GM08714 (cell line): ENCODE measurements at regions not wholly inside any gene's neighbourhood (a gene's known extent, or its start where the extent isn't known, plus 50 kb on each side); places are given as distances from the start of the nearest gene placed in this dataset.

Experiments used
- H3K4me3 ChIP-seq: fragments of 200-500 bp; sonication (Bioruptor generic); 2 replicates; pipeline ENCODE4 v1.5.1; 2014; ENCODE audit warnings: mild to moderate bottlenecking, low read length, inconsistent platforms
- ZNF274 ChIP-seq: IDR thresholded peaks from 2 replicates; pipeline ENCODE4 v1.6.1; 2012; ENCODE audit warnings: mild to moderate bottlenecking, low read depth, low read length

DNA sequence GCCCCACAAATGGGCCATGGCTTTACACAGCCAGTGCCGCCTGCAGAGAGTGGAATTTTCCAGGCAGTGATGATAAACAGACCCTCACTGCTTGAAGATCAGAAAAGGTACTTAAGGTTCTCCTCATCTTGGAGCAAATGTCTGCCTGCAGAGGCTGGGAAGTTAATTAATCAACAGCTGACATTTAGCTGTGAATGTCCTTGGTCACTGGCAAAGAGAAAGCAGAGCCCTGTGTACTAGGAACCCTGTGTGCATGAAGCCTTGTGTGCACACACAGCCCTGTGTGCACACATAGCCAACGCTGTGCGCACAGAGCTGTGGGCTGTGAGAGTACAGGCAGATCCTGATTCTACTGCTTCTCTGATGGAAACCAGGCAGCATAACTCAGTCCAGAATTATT lies 291.6 kb upstream of the MKI67 start:
- H3K4me3 ChIP-seq: no peak overlapping the region
- TF ChIP-seq ZNF274: no peak

DNA sequence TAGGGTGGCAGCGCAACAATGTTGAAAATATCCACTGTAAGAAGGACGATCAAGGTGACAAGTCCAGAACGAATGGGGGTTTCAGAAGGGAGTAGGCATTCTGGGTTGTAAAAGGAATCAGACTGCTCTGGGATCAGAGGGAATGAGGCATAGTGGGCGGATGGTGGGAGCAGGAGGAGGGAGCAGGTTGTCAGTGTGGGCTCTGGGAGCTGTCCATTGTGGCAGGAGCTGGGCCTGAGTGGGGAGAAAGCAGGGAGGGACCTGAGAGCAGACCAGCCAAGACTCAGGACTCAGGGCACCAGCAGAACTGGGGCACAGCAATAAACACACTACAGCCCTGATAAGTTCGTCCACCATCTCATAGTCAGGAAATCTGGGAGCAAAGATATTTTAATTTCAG lies 292.6 kb upstream of the MKI67 start:
- no peak for TF ChIP-seq ZNF274
- H3K4me3 ChIP-seq: no peak overlapping the region

DNA sequence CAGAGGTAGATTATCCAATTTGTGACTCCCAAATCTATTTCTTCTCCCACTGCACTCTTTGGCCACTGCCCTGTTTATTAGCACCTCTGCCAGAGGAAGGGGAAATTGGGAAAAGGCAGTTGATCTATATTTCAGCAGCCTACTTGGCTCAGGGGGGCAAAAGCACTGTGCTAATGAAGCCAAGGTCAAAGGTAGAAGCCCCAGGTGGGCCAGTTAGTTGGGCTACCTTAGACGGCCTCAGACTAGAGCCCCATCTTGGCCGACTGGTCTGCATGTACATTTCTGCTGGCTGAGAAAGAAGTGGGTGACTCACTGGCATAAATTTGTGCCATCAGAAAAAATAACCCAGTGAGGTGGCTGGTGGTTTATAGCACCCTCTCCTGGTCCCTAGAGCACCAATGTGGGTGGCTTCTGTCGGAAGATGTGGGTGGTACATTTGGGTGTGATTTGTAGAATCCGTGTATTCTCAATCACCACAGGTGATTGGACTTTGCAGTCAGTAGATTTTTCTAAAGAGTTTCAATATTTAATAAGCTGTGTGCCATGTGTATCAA lies 293.3 kb upstream of the MKI67 start:
- no peak overlapping the region for H3K4me3 ChIP-seq
- TF ChIP-seq ZNF274: no peak

DNA sequence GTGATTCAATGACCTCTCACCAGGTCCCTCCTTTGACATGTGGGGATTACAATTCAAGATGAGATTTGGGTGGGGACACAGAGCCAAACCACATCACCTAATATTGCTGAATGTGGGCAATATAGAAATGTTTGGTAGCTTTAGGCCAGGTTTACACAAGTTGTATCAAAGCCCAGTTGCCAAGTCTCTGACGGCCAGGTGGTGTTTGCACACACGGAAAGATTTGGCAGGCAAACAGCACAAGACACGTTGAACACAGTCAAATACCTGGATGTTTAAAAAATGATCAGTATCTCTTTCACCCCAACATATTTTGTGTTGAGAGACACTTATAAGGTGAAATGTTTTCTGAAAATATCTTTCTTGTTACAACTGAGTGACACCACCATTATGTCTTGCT lies 294.4 kb upstream of the MKI67 start:
- no peak overlapping the region for H3K4me3 ChIP-seq
- no peak for TF ChIP-seq ZNF274

DNA sequence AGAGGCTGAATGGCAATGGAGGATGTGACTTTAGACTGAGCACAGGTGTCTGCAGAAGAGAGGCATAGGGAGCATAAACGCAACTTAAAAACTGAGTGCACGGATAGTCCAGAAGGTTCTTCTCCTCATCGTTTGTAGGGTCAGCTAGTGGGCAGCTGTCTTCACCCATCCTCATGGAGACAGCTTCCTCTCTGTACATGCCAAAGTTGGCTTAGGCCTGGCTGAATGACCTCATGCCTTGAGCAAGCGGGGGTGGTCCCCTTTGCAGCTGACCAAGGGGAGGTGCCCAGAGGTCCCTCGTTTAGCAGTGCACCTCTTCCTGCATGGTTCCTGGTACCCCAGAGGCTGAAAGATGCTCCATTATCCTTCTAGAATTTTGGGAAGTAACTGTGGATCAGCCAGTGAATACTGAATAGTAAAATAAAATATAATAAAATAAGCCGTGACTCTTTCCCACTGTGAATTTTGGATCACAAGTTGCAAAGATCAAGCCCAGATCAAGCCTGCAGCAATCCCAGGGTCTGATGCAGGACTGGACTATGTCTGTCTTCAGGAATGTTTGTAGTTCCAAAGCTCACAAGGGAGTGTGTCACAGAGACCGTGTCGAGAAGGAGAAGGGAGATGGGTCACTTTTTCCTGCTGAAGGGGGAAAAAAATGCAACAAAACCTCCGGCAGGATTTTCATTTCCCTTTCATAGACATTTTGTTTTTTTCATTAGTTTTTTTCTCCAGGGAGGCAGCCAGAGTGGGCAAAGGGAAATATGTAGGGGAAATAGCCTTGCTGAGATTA lies 295.3 kb upstream of the MKI67 start:
- no peak for TF ChIP-seq ZNF274
- no peak overlapping the region for H3K4me3 ChIP-seq

DNA sequence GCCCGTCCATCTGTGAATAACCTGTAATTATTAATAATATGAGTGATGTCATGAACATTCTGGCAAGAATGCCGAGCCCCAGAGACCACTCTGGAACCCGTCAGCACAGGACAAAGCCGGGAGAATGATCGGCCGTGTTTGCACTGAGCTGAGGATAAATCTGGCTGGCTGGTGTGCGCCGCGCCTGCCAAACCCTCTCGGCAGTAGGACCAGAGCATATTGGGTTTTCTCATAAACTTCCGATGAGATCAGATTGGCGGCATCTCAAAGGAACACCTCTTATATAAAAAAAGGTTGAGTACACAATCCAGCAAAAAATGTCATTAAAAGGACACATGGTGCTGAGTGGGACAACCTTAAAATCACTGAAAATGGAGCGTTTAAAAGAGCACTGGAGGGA lies 296.0 kb upstream of the MKI67 start:
- no peak for TF ChIP-seq ZNF274

DNA sequence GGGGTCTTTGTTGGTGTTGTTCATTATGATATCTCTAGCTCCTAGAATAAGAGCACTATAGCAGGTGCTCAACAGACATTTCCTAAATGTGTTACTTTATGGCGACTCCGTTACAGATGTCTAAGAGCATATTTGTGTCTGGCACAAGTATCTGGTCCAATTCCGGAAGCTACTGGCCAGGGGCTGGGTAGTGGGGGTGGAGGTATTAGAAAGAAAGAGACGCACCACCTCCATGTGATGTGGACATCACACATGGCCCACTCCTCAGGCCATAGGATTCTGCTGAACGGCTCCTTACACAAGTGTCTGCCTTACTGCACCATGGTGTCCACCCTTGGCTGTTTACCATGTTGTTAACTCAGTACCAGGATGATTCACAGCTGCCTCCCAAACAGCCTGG lies 296.8 kb upstream of the MKI67 start:
- no peak overlapping the region for H3K4me3 ChIP-seq
- TF ChIP-seq ZNF274: no peak

More for the DNA sequence above, 296.0 kb upstream of the MKI67 start:
- no peak overlapping the region for H3K4me3 ChIP-seq

DNA sequence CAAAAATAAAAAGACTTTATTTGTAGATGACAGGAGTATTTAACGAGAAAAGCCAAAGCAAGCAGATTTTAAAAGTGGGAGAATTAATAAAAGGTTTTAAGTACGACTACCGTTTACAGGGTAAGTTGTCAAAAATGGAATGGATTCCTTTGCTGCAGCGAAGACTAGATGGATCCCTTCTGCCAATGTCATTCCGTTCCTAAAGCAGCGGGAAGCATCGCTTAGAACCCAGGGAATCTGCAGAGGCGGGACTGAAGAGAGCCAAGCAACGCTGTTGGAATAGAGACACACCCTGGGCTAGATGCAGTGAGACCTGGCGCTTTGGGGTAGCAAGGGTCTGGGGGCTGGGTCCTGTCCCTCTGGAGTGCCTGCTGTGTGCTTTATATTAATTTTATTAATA lies 303.1 kb upstream of the MKI67 start:
- no peak overlapping the region for H3K4me3 ChIP-seq
- no peak for TF ChIP-seq ZNF274

DNA sequence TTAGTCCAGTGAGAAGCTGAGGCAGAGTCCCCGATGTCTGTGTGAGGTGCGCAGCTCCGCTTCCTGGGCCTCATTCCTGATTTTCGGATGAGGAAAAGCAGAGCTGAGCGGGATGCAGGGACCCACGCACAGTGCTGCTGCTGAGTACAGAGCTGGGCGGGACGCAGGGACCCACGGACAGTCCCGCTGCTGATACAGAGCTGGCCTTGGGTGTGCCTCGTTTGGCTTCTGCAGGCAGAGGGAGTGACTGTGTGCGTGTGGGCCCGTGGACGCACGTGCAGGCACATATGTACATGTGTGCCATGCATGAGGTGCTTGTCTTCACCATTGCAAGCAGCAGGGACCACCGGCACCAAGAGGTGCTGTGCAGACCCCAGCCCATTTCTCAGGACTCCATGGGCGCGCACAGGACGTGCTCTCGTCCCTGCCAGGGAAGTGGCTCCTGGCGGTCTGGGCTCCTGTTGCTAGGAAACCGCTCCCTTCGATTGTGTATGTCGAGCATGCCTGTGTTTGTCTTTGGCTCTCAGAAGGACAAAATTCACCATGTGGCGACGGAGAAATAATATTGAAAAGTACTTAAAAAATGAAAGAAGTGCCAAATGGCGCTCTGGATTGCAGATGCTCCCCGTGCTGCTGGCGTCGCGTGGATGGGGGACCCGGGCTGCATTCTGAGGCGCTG lies 303.8 kb upstream of the MKI67 start:
- no peak overlapping the region for H3K4me3 ChIP-seq
- TF ChIP-seq ZNF274: no peak

DNA sequence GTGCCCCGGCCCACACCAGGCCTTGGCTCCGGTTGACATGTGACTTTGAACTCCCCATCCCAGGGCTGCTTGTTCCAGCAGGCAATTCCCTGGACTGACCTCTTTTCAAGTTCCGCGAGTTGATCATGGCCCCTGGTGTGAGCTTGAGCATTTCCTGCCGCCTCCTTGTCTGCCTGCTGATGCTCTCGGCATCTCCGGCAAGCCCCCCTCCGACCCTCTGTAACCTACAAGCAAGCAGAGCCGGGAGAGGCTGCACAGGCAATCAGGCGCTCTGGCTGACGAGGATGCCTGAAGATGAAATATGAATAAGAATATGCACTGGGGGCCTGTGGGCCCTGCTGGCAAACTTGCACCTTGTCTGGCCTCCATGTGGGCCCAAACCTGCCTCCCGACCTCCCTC lies 304.9 kb upstream of the MKI67 start:
- TF ChIP-seq ZNF274: no peak
- no peak overlapping the region for H3K4me3 ChIP-seq

DNA sequence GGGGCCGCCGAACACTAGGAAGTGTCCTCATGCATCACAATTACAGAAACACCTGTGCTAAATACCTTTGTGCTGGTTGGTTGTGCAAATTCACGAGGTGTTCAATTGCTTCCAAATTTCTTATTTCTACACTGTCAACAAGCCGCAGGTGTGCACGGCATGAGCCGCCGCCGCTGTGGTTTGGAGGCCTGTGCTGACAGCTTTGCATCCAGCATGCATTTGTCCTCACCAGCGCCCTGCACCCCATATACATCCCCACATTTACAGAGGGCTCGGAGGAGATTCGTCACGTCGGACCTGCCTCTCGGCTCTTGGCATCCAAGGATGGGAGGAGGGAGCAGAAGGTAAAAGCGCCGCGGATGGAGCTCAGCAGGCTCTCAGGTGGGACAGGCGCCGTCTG lies 305.3 kb upstream of the MKI67 start:
- TF ChIP-seq ZNF274: no peak
- H3K4me3 ChIP-seq: no peak overlapping the region

DNA sequence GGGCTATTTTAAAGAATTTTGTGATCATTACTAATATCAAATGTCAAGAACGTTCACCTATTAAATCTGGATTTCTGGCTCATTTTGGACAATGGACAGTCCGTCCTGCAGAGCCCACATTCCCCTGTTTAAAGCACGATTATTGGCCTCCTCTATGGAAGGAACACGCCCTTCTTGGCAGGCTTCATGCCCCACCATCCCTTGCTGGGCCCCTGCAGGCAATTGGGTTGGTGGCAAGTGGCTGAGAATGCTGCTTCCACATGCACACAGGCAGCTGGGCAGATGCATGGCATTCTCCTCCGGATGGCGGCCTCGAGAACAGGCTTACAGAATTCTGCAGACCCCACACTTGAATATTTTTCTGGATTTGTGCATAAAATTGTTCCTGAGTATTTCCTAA lies 305.8 kb upstream of the MKI67 start:
- no peak for TF ChIP-seq ZNF274
- H3K4me3 ChIP-seq: no peak overlapping the region

DNA sequence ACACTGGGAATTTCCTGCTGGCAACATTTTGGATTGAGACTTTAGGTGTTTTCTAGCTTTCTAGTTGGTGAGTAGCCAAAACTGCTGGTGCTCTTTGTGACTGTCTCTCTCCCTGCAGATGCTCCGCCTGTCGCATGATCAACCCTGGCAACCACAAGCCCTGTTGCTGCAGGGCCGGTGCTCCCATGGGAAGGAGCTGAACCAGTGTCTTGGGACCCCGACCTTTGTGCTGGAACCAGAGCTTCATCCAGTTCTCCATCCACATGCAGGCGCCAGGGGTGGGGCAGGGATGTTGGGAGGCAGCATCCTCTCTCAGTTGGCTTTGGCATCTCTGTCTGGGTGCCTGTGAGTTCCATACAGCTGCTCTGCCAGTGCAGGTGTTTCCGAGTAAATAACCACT lies 306.2 kb upstream of the MKI67 start:
- no peak for TF ChIP-seq ZNF274
- no peak overlapping the region for H3K4me3 ChIP-seq

DNA sequence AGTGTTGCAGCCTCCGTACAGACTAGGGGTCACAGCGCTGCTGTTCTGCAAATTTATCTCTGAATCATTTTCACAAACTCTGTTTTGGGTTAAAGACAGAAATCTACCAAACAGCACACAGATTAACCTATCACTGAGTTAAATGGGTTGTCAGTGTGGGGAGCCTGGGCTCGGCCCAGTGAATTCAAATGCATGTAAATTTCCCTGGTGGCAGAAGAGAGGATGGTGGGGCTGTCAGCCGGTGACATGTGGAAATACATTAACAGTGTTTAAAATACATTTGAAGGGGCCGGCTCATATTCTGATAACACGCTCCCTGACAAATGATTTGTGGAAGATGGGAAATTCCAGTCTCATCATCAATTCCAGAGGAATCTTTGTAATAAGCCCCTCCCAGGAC lies 309.6 kb upstream of the MKI67 start:
- no peak overlapping the region for H3K4me3 ChIP-seq
- no peak for TF ChIP-seq ZNF274

DNA sequence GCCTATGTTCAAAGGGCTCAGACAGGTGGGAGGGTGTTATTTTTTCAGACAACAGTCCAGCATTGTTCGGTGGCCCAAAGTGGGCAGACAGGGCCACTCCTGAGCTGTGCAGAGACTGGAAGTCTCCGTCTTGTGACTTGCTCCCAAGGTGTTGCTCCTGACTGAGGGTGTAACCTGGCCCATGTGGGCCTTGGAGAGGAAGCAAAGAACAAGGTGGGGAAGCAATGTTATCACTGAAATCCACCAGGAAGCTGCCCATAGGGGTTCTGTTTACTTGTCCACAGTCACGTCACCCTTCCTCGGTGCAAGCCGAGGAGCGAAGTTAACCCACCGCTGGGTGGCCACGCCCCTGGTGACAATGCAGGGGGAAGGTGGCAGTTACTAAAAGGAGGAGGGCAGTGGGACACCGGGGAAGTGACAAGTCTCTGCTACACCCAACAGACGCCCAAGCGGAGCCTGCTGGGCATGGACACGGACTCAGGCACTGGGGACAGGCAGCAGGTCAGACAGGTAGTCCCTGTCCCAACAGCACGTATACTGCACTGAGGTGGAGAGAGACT lies 311.6 kb upstream of the MKI67 start:
- TF ChIP-seq ZNF274: no peak
- H3K4me3 ChIP-seq: no peak overlapping the region

DNA sequence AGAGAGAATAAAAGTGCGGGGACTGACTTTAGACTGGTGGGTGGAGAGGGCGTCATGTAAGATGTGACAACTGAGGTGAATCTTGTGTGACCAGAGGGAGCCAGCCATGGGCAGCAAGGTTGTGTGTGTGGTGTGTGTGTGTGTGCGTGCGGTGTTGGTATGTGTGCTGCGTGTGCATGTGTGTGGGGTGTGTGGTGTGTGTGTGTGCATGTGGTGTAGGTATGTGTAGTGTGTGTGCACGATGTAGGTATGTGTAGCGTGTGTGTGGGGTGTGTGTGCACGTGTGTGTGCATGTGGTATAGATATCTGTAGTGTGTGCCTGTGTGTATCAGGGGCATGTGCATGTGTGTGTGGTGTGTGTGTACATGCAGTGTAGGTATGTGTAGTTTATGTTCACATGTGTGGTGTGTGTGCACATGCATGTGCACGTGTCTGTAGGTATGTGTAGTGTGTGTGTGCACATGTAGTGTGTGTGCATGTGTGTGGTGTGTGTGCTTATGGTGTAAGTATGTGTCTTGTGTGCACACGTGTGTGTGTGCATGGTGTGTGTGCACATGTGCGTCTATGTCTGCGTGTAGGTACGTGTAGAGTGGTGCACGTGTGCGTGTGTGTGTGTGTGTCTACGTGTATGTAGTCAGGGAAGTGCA lies 312.3 kb upstream of the MKI67 start:
- H3K4me3 ChIP-seq: no peak overlapping the region

More for the DNA sequence above, 312.3 kb upstream of the MKI67 start:
- TF ChIP-seq ZNF274: no peak
